Skin of body (tissue), 1 donor: ENCODE measurements at regions not wholly inside any gene's neighbourhood (a gene's known extent, or its start where the extent isn't known, plus 50 kb on each side); places are given as distances from the start of the nearest gene placed in this dataset.
"Not testable (repeated sequence)": the region's sequence is repeated elsewhere in the genome, so short reads cannot be mapped to it uniquely, and the experiment has no call there.

Experiments used
- DNase-seq: peaks from one replicate; lab custom pipeline; 2025; lab: John Stamatoyannopoulos, UW

DNA sequence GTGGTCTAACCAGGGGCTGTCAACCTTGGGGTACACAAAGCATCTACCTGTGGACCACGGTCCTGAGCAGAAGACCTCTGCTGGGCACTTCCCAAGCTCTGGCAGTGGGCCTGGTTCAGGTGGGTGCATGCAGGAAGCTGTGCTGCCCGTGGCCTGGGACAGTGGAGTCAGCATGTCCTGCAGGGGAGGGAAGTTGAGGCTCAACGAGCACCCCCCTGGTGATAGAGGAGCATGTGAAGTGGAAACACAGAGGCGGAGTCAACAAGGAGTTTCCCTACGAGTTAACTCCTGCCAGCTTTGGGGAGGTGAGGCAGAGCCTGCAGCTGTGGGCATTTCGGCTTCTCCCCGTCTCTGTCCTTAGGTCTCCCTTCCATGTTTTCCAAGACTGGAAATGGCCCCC lies 67.5 kb upstream of the IRX2 start:
- DNase-seq = no peak

DNA sequence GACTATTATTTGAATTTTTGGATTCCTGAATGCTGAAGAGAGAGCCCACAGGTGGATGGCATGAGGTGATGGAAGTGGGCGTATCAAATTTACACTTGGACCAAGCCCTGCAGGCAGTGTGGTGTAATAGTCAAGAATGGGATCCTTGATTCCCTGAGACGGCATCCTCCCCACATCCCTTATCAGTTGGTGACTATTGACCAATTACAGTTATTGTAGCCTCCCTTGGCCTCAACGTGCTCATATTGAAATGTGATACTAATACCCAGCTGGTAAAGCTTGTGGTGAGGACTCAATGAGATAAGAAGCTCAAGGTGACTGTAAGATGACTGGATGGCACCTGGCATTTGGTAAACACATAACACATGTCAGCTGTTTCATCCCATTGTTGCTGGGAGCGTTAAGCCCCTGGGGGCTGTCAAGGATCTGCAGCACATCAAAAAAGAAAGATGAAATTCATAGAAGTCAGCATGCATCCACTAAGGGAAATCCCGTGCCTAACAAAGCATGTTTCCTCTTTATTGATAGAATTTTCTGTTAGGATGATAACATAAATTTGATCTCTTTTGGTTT lies 65.6 kb upstream of the IRX2 start:
- no peak for DNase-seq

DNA sequence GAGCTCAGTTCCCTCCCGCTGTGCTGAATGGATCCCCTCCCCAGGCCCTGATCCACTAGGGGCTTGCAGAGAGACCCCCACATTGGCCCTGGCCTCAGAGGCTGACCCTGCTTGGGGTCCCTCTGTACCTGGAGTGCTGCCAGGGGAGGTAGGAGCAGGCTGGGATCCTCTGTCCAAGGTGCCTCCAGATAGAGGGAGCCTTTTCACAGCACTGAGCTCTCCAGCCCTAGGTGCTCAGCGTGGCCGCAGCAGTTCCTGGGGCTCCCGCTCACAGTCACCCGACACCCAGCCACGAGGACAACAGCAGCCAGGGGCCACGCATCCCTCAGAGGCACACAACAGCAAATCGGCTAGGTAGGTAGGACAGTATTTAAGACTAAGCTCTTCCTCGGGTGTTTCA lies 62.2 kb upstream of the IRX2 start:
- no peak for DNase-seq

DNA sequence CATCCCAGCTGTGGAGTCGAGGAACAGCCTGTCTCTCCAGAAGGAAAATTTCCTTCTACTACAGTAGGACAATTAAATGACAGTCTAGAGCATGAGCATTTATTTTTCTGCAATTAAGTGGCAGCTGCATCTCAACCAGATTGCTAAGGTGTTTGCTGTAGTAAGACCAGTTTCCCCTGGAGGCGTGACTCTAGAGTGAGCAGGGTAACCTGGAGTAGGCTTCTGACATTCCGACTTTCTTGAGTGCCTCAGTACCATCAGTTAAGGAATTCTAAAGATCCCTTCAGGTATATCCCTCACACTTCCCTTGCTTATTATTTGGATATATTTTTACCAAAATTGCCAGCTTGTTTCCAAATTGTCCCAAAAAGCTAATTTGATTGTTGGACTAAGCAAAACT lies 59.2 kb upstream of the IRX2 start:
- no peak for DNase-seq

DNA sequence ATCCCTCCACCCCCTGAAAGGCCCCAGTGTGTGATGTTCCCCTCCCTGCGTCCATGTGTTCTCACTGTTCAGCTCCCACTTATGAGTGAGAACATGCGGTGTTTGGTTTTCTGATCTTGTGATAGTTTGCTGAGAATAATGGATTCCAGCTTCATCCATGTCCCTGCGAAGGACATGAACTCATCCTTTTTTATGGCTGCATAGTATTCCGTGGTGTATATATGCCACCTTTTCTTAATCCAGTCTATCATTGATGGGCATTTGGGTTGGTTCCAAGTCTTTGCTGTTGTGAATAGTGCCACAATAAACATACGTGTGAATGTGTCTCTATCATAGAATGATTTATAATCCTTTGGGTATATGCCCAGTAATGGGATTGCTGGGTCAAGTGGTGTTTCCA lies 55.8 kb upstream of the IRX2 start:
- not testable (repeated sequence) for DNase-seq

DNA sequence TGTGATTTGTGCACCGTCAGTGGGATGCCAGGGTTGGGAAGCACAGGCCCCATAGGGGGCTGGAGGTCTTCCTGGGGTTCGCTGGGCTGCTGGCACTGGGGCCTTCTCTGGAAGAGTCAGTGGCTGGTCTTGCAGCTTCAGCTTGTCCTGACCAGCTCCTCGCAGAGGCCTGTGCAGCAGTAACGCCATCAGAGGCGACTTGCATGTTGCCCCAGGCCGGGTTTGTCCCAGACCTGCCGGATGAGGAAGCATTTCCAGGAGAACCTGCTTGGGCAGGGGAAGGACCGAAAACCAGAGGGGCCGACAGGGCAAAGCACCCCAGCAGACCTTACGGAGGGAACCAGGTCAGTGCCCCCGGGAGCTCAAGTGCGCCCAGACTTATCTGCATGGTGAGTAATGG lies 54.7 kb upstream of the IRX2 start:
- no peak for DNase-seq

DNA sequence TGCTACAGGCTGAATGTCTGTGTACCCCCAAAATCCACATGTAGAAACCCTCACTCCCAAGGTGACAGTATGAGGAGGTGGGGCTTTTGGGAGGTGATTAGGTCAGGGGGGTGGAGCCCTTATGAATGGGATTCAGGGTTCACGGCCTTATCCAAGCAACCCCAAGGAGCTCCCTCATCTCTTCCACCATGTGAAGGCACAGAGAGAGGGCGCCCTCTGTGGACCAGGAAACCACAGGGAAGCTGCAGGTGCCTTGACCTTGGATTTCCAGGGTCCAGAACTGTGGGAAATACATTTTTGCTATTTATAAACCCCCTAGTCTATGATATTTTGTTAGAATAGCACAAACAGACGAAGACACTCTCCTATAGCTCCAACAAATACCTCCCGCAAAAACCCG lies 53.6 kb upstream of the IRX2 start:
- DNase-seq = no peak

DNA sequence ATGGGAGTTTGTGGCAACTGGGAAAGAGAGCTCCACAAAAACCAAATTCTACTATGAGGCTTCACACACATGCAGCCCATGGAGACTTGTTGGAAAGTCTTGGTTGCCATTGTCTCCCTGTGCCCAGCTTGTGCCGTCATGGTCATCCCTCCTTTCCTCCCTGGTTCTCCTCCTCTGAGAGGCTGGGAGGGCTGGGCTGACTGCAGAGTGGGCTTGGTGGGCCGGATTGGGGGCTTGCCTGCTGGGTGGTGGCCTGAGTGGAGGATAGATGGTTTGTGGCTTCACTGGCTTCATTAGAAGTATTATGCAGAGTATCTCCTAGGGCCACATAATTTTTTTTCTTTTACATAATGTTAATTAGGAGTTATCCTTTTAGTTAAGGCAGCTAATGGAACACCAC lies 52.3 kb upstream of the IRX2 start:
- DNase-seq = no peak

DNA sequence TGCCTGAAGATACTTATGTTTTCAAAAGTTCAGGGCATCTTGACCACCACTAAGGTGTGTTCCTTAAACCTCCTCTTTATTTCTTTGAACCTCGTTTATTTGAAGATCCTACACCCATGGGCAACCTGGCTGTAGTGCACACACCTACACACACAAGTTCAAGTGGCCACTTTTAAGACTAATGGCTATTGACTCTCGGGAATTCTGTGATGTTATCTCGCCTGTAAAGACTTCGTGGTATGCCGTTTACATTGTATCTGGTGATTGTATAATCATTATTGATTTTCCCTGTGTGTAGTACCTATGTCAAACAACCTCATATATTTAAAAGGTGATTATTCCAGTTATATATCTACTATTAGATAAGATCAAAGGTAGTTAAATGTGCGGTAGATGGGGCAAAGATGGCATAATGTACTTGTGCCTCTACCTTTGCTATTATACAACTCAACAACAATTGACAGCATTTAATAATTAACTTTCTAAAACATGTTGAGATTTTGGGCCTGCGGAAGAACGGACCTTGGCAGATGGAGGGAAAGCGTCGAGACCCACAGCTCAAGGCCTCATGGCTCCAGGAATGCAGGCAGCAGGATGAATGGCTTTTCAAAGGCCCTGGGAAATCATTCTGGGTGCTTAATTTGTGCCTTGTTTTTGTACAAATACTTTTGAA lies 51.4 kb upstream of the IRX2 start:
- DNase-seq = no peak

DNA sequence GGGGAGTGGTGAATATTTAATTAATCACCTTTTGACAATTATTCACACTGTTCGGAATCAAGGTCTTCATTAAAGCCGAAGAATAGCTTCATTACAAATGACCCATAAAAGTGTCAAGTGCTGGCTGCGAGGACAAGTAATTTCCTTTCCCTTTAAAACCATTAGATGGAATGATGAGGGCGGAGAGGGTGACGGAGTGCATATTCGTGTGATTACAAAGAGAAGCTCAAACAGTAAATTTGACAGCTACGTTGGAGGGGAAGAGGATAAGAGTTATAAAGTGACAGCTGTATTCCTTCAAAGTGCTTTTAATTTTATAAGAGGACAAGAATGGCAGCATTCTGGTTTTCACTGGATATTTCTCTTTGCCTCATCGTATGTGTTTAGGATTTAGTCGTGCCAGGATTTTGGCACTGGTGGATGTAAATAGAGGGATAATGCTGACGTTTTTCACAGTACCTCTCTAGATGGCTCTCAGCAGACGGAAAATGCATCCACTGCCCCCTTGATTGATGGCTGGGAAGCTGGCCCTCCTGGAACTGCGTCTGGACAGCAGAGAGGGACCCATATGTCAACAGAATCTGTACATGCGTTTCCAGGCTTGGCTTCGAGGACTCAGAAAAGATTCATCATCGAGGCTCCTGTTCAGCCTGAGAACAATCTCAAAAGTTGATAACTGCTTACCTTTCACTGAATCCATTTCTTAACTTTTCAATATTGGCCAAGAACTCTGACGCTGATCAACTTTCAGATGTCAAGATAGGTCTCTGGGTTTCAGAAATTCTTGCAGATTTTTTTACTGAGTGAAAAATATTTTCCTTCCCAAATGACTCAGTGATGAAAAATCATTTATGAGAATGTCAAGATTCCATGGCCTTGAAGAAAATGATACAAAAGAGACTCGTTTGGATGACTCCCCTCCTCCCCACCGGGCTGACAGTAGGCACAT lies 50.4 kb upstream of the IRX2 start:
- DNase-seq = no peak
